Neuron (in vitro differentiated cells): ENCODE measurements at regions not wholly inside any gene's neighbourhood (a gene's known extent, or its start where the extent isn't known, plus 50 kb on each side); places are given as distances from the start of the nearest gene placed in this dataset.
"Not testable (repeated sequence)": the region's sequence is repeated elsewhere in the genome, so short reads cannot be mapped to it uniquely, and the experiment has no call there.

Experiments
- H2AFZ ChIP-seq: one replicate; pipeline ENCODE4 v1.6.1; 2013; ENCODE audit warnings: low read depth, mild to moderate bottlenecking, inconsistent platforms, low read length, moderate library complexity
- H3K27me3 ChIP-seq: one replicate; pipeline ENCODE4 v1.6.1; 2013; ENCODE audit warnings: low read length; ENCODE audit not compliant: insufficient read depth
- H3K36me3 ChIP-seq: one replicate; pipeline ENCODE4 v1.6.1; 2013; ENCODE audit warnings: low read length; ENCODE audit not compliant: insufficient read depth
- H3K4me1 ChIP-seq: one replicate; pipeline ENCODE4 v1.6.1; 2013; ENCODE audit warnings: low read length; ENCODE audit not compliant: insufficient read depth
- H3K4me3 ChIP-seq: 2 replicates; pipeline ENCODE4 v1.5.1; 2013; ENCODE audit warnings: mild to moderate bottlenecking, low read length, moderate library complexity
- H3K9me3 ChIP-seq: one replicate; pipeline ENCODE4 v1.6.1; 2013; ENCODE audit warnings: low read length

- Histone ChIP-seq H3K9me3 (no peaks in the 10 kb centered on the region), H2AFZ (no peak overlapping the region), H3K27me3 (peaks cover 3% of the 10 kb centered on the region), H3K4me1 (no peaks in the 10 kb centered on the region), H3K36me3 (no peaks in the 10 kb centered on the region), H3K4me3 (no peak overlapping the region)
These were observed 125.7 kb upstream of the KRAS start for GRCh38 chr12:25376407-25376806.

DNA sequence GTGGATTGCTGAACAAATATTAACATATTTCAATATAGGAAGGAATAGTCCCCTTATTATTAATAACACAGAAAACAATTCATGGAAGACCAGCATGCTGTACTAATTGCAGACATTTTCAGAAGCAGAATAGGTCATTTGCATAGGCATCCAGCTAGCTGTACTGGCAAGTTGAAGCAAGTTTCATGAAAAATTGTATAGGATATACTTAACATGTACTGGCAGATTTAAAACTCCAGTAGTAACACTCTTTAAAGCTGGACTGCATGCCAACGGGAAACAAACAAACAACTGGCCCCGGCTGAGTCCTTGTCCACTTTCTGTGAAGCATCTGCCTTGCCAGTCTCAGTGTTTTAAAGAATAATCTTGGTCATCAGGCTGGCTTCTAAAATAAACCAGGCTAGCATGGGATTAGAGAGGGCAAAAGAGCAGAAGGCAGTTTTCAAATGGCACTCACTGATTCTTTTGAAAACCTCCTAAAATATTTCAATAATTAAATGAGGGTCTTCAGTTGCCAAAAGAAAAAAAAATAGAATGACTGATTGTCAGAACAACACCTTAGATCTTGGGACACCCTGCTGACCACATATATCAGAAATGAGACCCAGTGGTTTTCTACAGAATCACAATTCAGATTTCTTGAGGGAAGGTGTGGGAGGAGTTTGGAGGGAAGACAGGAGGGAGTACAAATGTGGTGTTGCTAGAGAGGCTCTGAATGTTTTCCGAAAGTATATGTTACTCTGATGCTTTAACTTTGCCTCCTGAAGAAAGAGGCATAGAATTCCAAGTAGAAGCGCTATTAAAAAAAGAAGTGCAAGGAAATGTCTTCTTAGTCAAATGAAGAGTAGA is 122.5 kb upstream of the KRAS start:
- Histone ChIP-seq H3K4me3 (no peak overlapping the region), H3K4me1 (no peaks in the 10 kb centered on the region), H3K9me3 (no peaks in the 10 kb centered on the region), H3K27me3 (peaks cover 3% of the 10 kb centered on the region), H3K36me3 (no peaks in the 10 kb centered on the region), H2AFZ (no peak overlapping the region)

- no peaks in the 10 kb centered on the region for H3K9me3 ChIP-seq
- H2AFZ ChIP-seq = no peak overlapping the region
- peaks cover 3% of the 10 kb centered on the region for H3K27me3 ChIP-seq
- no peak overlapping the region for H3K4me3 ChIP-seq
- H3K36me3 ChIP-seq = no peaks in the 10 kb centered on the region
- H3K4me1 ChIP-seq = no peaks in the 10 kb centered on the region
These were observed 121.3 kb upstream of the KRAS start for GRCh38 chr12:25372002-25372401.

DNA sequence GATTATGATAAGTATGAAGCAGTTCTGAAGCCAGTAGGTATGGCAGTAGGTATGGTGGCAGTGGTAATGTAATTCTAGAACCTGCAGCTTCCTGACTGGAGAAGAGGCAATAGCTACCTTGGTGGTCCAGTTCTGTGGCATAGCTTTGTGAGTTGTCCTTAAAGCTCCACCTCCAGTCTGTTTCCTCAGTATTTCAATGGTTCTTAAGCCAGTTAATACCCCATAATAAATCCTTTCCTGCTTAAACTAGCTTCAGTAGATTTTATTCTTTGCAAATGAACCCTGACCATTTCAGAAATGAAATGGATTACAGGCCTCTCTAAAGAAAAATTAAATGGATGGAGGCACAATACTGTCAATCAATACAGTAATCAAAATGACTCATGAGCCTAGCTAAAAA is 117.8 kb upstream of the KRAS start:
- no peak overlapping the region for H3K4me3 ChIP-seq
- H2AFZ ChIP-seq = no peak overlapping the region
- H3K4me1 ChIP-seq = no peaks in the 10 kb centered on the region
- no peaks in the 10 kb centered on the region for H3K36me3 ChIP-seq
- no peaks in the 10 kb centered on the region for H3K9me3 ChIP-seq
- no peaks in the 10 kb centered on the region for H3K27me3 ChIP-seq

DNA sequence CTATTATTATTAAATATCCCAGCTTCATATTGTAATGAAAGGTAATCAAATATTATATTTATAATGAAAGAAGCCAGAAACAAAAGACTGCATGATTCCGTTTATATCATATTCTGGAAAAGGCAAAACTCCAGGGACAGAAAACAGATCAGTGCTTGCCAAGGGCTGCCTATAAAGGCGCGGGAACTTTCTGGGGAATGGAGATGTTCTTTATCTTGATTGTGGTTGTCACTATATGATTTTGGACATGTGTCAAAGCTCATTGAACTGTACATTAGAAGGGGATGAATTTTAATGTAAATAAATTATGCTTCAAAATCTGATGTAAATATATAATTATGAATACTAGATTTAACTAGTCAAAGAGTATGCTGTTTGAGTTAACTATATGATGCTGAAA is 115.4 kb upstream of the KRAS start:
- H3K4me3 ChIP-seq = no peak overlapping the region
- no peaks in the 10 kb centered on the region for H3K4me1 ChIP-seq
- no peaks in the 10 kb centered on the region for H3K27me3 ChIP-seq
- H2AFZ ChIP-seq = no peak overlapping the region
- H3K36me3 ChIP-seq = no peaks in the 10 kb centered on the region
- no peaks in the 10 kb centered on the region for H3K9me3 ChIP-seq

DNA sequence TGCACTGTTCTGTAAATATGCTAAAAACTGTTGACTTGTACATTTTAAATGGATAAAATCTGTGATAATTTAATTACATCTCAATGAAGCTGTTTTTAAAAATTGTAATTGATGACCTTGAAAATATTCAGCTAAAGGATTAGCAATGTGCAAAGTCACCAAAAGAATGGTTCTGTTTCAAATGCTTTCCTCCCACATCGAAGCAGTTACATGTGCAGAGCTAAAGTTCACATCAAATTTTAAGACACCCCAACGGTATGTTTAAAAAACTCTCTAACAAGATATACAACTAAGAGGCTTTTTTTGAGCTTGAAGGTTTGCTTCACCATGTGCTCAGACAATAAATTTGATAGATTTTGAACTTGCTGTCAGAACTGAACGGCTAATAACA is 114.6 kb upstream of the KRAS start:
- Histone ChIP-seq H2AFZ (no peak overlapping the region), H3K27me3 (no peaks in the 10 kb centered on the region), H3K4me3 (no peak overlapping the region)

DNA sequence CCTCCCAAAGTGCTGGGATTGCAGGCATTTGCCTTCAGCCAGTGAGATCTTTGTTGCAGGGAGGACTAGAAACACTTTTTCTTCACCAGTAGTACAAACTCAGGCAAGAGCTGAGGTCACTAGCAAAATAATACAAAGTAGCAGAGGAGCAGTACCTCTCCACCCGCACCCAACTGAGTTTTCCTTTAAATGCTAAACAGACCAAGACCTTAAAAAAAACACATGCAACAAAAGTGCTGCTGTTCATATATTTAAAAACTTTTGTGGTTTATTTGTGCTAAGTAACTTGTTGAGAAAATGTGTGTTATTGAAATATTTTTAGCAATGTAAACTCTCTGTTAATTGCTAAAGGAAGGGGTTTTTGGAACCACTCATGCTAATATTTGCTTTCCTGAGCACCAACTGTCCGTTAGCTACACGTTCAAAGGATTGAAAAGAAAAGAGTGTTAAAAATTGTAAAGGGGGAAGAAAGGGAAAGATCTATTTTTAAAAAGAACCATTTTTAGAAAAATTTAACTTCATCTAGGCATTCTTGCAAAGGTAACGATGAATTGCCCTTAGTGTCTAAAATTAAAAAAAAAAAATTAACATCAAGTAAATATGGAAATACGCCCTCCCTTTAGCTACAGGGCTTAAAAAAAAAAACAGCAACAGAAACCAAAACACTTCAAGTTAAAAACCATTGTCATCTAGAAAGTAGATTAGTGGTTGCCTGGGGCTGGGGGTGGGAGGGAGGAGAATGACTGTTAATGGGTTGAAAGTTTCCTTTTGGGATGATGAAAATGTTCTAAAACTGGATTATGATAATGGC is 114.0 kb upstream of the KRAS start:
- Histone ChIP-seq H2AFZ (no peak overlapping the region), H3K36me3 (no peaks in the 10 kb centered on the region), H3K9me3 (no peaks in the 10 kb centered on the region), H3K27me3 (no peaks in the 10 kb centered on the region), H3K4me1 (no peaks in the 10 kb centered on the region), H3K4me3 (no peak overlapping the region)

More for the DNA sequence above, 114.6 kb upstream of the KRAS start:
- Histone ChIP-seq H3K4me1 (no peaks in the 10 kb centered on the region), H3K36me3 (no peaks in the 10 kb centered on the region), H3K9me3 (no peaks in the 10 kb centered on the region)

DNA sequence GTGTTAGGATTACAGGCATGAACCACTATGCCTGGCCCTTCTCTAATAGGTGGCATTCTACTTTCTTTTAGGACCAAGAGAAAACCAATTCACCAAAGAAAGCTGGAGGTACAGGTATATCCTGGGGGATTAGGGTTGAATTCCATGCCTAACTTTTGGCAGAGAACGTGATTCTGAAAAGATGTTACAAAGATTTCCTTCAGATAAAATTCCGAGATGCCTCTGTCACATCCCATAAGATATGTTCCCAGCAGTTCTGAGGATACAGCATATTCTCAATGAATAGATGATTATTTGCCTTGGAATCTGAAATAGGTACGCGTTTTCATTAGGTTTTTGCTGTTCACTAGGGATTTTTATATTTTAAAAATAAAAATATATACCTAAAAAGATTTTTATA is 111.9 kb upstream of the KRAS start:
- Histone ChIP-seq H3K36me3 (no peaks in the 10 kb centered on the region), H2AFZ (no peak overlapping the region), H3K4me1 (no peaks in the 10 kb centered on the region), H3K4me3 (no peak overlapping the region), H3K9me3 (no peaks in the 10 kb centered on the region), H3K27me3 (no peaks in the 10 kb centered on the region)

DNA sequence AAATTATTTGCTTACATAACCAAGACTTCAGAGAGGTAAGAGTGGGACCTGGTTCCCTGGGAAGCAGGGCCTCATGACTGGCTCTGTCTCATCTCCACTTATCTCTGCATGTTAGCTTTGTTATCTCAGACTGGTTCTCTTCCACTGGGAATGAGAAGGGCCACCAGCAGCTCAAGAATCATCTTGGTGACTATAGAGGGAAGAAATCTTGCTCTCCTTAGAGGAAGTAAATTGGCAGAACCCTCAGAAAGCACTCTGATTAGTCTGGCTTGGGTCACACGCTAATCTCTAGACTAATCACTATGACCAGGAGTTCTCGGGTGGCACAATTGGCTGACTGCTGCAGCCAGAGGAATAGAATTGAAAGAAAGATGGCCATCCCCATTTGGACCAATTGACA is 110.8 kb upstream of the KRAS start:
- no peaks in the 10 kb centered on the region for H3K9me3 ChIP-seq
- H3K36me3 ChIP-seq = no peaks in the 10 kb centered on the region
- no peak overlapping the region for H3K4me3 ChIP-seq
- no peaks in the 10 kb centered on the region for H3K4me1 ChIP-seq
- H3K27me3 ChIP-seq = no peaks in the 10 kb centered on the region
- H2AFZ ChIP-seq = no peak overlapping the region

DNA sequence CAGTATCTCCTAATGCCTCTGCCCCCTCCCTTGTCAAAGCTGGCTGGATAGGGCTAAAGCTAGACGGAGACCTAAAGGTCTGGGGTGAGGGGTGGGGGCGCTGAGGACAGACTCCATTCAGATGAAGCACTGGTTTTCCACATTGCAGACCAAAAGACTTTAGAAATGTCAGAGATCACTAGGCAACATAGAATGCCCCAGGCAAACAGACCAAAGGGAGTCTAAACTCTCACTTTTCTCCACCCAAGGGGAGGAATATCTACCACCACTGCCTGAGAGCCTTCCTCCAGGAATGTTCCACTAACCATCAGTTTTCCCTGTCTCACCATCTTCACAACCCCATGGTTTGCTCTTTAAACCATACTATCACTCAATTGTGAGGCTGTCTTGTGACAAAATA is 106.9 kb upstream of the KRAS start:
- Histone ChIP-seq H3K9me3 (no peaks in the 10 kb centered on the region), H3K4me1 (no peaks in the 10 kb centered on the region), H3K36me3 (no peaks in the 10 kb centered on the region), H3K27me3 (no peaks in the 10 kb centered on the region), H3K4me3 (no peak overlapping the region), H2AFZ (no peak overlapping the region)

DNA sequence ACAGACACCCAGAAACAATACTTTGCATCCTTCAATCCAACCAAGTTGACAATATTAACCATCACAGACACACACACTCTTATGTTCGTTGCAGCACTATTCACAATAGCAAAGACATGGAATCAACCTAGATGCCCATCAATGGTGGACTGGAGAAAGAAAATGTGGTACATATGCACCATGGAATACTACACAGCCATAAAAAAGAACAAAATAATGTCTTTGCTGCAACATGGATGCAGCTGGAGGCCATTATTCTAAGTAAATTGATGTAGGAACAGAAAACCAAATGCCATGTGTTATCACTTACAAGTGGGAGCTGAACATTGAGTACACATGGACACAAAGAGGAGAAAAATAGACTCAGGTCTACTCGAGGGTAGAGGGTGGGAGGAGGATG is 102.2 kb upstream of the KRAS start:
- H3K9me3 ChIP-seq, H3K4me3 ChIP-seq, H2AFZ ChIP-seq, H3K36me3 ChIP-seq, H3K4me1 ChIP-seq, H3K27me3 ChIP-seq: not testable (repeated sequence)

GRCh38 chr12:25352083-25352918 is 101.6 kb upstream of the KRAS start:
- Histone ChIP-seq H3K9me3 (no peaks in the 10 kb centered on the region), H3K4me3 (no peak overlapping the region), H2AFZ (no peak overlapping the region), H3K36me3 (no peaks in the 10 kb centered on the region), H3K4me1 (no peaks in the 10 kb centered on the region), H3K27me3 (no peaks in the 10 kb centered on the region)

GRCh38 chr12:25348593-25348895 is 97.8 kb upstream of the KRAS start:
- Histone ChIP-seq H2AFZ (no peak overlapping the region), H3K4me1 (no peaks in the 10 kb centered on the region), H3K9me3 (no peaks in the 10 kb centered on the region), H3K36me3 (no peaks in the 10 kb centered on the region), H3K4me3 (no peak overlapping the region), H3K27me3 (no peaks in the 10 kb centered on the region)
